Breast epithelium (tissue), 3 donors: ENCODE measurements at regions not wholly inside any gene's neighbourhood (a gene's known extent, or its start where the extent isn't known, plus 50 kb on each side); places are given as distances from the start of the nearest gene placed in this dataset.
"Not testable (repeated sequence)": the region's sequence is repeated elsewhere in the genome, so short reads cannot be mapped to it uniquely, and the experiment has no call there.

Experiments
- CTCF ChIP-seq, 3 donors: fragments of 450-650 bp; IDR thresholded peaks; one replicate each; pipeline ENCODE4 v1.5.1; 2016 to 2017; ENCODE audit warnings: antibody characterized with exemption in 3 of 3, mild to moderate bottlenecking in 3 of 3, moderate library complexity in 3 of 3
- POLR2AphosphoS5 ChIP-seq, 3 donors: sonication (generic); formaldehyde crosslinking; IDR thresholded peaks; one replicate each; pipeline ENCODE4 v1.6.1; 2017; ENCODE audit warnings: antibody characterized with exemption in 3 of 3

GRCh38 chr7:32759859-32760258 lies 131.7 kb downstream of the KBTBD2 start:
- TF ChIP-seq CTCF, POLR2AphosphoS5 (IDR thresholded peaks at IDR 0.05): not testable (repeated sequence)
